HCEC 1CT (cell line): ENCODE measurements at regions not wholly inside any gene's neighbourhood (a gene's known extent, or its start where the extent isn't known, plus 50 kb on each side); places are given as distances from the start of the nearest gene placed in this dataset.

Experiments
- DNase-seq: peaks from one replicate; pipeline ENCODE4 v3.0.0-alpha.2; 2017

- peak; percentile 10 for DNase-seq
Measured at GRCh38 chr4:111519683-111520082, 625.6 kb upstream of the FAM241A start.

DNA sequence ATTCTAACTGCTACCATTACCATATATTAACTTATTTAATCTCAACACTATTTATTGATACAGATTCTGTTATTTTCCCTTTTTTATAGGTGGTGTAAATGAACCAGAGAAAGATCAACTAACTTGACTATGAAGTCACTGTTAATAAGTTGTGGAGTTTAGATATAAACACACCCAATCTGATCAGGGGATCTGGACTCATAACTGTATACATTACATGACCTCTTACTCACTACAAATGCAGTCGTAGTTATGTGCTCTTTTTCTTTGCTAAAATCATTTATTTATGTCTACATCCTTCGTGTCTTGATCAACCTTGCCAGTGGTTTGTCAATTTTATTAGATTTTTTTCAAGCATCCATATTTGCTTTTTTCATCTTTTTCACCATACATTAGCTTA is 614.8 kb upstream of the FAM241A start:
- no peak for DNase-seq

DNA sequence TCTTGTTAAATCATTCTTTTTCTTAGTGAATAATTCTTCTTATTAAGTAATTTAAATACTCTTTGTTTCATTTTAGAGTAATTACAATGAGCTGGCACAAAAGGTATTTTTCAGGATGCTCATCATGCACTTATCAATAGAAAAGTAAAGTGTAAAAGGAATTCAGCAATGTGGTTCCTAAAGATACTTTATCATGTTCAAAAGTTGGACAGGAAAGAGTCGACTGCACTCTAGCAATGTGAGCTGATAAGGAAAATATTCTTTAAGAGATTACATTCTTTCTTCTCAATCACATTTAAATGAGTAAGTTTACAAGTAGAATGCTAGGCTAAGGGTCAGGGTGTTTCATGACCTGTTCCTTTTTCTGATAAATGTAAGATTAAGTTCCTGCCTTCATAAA is 609.5 kb upstream of the FAM241A start:
- DNase-seq, result no peak

DNA sequence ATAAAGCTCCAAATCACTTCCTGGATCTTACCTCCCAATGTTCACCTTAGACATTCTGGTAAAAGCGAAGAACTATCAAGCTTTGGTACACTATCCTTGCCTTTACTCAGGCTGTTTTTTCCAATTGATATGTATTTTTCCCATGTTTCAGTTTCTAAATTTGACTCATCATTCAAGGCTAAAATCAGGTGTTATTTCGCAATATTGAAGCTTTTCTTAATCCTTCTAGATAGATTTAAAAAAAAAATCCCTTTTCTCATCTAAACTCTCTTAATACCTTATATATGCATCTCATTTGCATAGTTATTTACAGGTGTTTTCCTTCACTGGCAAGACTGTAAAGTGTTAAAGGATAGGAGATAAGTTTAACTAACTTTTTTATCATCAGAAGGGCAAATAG is 608.1 kb upstream of the FAM241A start:
- DNase-seq, result no peak

DNA sequence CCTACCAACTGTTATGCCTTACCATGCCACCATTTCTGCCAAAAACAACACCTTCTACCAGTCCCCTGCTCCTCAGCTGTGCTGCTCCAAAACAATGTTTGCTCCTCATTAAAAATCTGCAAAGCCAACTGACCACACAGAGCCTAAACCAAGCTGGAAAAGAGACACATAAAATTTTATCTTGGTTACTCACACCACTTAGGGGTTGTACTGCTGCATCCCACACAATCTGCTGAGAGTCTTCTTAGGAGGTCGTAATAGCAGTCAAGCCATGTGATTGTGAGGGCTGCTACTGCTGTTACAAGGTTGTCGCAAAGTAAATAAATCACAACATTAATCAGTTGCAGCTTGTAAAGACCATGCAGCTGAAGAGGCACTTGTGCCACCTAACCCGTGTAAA is 607.4 kb upstream of the FAM241A start:
- DNase-seq, result no peak

- no peak for DNase-seq
Measured at GRCh38 chr4:111540671-111541070, 604.6 kb upstream of the FAM241A start.

DNA sequence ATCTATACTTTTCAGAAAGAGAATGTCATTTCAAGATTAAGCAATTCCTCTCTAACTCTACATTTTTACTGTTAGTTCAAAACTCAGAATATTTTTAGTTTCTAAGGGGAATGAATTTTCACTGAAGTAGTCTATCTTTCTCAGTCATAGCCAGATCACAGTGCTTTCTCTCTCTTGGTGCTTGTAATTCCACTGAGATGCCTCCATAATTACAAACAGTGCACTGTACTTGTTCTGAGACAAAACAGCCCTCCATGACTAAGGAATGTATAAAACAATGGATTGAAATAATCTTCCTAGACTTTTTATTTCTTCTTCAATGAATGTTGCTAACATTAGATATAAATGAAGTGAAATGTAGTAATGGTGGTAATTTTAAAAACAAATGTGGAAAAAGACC is 603.2 kb upstream of the FAM241A start:
- no peak for DNase-seq

DNA sequence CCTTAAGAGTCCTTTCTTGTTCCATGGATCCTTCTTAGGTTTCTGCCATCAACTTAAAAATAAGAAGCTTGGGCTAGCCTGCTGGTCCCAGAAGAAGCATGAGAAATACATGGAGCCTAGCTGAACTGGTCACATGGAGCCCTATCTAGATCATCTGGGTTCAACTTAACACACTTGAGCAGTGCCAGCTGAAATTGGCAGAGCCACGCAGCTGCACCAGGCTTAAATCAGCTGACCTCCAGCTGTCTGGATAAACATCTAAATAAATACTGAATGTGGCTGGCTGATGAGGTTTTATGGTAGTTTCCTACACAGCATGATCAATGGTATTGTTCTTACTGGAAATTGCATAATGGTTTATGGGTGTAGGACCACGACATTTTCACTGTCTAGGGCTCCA is 598.4 kb upstream of the FAM241A start:
- DNase-seq, result no peak

DNA sequence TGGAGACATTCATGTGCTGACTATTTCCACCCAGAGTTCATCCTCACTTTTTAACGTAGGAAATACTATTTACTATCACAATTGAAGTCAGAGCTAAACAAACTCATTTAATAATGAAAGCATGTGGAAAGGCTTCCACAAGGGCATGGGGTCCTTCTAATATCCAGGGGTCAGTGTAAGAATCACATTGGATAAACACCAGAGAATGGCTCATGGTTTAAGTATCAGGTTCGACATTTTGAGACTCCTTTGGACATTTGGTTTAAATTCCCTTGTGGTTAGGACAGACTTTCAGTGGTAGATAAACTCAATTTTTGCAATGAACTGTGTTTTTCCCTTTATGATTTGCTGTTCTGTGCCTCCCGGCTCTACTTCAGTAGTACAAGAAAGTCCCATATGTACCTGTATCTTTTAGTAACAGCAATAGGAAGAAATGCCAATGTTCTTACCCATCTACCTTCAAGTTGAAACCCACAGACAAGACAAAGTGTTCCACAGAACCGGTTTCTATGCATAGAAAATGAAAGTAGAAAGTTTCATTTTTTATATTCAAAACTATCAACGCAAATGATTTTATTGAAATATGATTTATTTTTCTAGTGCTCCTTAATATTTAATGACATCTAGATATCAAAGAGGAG is 589.0 kb upstream of the FAM241A start:
- peak; percentile 26 for DNase-seq

DNA sequence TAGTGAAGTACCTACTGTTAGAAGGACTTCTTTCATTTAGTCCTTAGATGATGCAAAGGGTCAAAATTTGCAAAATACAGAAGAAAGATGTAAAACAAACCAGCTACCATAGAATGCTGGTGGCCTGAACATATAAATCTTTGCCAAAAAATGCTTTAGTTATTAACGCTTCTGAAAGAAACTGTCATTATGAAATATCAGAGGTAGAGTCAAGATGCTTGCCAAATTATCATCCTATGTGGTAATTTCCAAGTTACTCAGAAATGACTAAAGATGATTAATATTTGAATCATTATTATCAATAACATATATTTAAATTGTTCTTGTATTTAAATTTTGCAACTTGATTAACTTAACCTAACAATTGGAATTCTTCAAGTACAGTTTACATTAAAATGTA is 588.4 kb upstream of the FAM241A start:
- DNase-seq, result peak; percentile 38

DNA sequence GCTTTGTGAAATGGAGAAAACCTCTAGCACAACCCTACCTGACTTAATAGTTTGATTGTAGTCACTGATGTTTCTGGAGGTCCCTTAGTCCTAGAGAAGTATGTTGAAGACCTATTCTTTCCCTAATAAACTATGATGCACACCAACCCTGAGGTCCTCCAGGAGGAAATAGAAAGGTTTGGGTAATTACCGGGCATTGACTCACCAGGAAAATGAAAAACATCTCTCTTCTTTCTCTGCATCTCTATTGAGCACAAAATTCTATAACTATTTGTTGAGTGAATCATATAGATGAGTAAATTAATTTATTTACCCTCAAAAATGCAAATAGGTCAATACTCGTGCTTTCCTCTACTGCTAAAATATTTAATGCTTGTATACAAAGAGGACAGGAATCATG is 582.4 kb upstream of the FAM241A start:
- peak; percentile 48 for DNase-seq

GRCh38 chr4:111572470-111572869 is 572.8 kb upstream of the FAM241A start:
- no peak for DNase-seq

GRCh38 chr4:111573386-111573785 is 571.9 kb upstream of the FAM241A start:
- no peak for DNase-seq

DNA sequence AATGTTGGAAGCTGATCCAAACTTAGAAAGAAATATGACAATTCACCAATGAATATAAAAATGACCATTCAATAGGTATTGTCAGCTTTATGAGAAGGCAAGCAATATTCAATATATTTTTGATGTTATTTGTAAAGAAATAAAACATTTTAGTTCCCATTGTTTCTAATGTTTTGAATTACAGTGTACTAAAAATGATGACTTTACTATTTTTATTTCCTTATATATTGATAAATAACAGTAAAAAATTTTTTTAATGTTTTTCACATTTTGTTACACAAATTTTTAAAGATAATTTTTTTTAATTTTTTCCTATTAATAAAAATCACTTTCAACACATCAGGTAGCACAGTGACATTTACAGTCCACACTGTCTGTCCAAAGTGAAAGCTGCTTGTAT is 565.5 kb upstream of the FAM241A start:
- DNase-seq, result no peak

DNA sequence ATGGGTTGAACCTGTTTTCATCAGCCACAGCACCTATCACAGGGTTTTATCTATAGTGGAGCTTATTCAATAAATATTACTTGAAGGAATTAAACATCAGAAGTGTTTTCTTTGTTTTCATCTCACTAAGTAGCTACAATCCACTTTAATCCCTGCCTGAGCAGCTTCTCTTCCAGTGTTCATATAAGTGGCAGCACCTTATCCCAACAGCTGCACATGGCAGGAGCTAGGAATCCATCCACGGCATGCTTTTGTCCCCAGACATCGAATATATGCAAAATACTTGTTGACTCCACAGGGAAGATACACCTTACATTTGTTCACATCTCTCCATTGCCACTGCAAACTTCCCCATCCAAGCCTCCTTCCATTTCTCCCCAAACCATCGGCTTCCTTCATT is 549.8 kb upstream of the FAM241A start:
- DNase-seq, result no peak

- DNase-seq, result no peak
Measured at GRCh38 chr4:111596491-111596890, 548.8 kb upstream of the FAM241A start.

DNA sequence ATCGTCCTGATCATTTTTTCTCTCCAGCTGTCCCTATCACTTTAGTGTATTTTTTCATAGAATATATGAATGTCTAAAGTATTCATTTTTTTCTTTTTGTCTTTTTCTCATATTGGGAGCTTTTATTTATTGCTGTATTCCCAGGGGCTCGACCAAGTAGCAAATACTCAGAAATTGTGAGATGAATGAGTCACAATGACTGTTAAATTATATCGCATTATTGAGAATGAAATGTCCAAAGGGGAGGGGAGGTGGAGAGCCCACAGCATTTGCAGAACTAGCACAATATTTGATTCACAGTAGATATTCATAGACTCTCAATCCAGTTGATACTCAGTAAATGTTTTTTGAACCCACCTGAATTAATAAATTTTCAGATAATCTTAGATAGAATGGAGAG is 543.6 kb upstream of the FAM241A start:
- DNase-seq, result no peak

GRCh38 chr4:111602848-111603247 is 542.4 kb upstream of the FAM241A start:
- DNase-seq, result no peak

GRCh38 chr4:111605111-111605510 is 540.1 kb upstream of the FAM241A start:
- no peak for DNase-seq

GRCh38 chr4:111610681-111611080 is 534.6 kb upstream of the FAM241A start:
- no peak for DNase-seq

DNA sequence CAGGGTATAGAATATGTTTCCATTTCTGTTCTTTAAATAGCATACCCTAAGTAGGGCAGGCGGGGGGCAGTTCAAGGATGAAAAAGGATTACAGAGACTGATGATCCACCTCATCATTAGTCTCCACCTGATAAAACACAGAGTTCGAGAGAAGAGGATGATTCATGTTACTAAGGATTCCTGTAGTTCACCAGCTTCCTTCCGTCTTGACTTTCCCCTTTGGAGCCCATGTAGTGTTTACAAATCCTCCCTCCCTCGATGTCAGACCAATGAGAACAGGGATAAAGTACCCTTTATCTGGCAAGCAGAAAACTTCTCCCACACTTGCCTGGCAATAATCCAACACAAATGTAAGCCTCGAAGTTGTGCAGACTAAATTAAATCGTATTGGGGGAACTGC is 526.3 kb upstream of the FAM241A start:
- peak; percentile 20 for DNase-seq

- DNase-seq, result no peak
Measured at GRCh38 chr4:111628437-111628836, 516.8 kb upstream of the FAM241A start.

DNA sequence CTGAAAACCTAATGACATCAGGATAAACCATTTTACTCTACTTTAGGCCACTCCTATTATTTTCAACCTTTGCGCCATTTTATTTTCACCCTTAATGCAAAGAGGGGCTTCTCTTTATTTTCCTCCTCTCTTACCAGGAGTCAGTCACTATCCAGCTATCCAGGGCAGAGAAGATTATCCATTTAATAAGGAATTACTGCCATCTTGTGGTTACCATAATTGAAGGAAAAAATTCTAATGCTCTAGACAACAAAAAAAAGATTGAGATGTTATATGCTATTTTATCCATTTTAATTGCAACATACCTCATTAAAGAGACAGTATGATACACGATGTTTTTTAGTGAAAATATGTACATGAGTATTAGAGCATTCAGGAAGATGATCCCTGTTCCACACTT is 514.5 kb upstream of the FAM241A start:
- peak; percentile 29 for DNase-seq

DNA sequence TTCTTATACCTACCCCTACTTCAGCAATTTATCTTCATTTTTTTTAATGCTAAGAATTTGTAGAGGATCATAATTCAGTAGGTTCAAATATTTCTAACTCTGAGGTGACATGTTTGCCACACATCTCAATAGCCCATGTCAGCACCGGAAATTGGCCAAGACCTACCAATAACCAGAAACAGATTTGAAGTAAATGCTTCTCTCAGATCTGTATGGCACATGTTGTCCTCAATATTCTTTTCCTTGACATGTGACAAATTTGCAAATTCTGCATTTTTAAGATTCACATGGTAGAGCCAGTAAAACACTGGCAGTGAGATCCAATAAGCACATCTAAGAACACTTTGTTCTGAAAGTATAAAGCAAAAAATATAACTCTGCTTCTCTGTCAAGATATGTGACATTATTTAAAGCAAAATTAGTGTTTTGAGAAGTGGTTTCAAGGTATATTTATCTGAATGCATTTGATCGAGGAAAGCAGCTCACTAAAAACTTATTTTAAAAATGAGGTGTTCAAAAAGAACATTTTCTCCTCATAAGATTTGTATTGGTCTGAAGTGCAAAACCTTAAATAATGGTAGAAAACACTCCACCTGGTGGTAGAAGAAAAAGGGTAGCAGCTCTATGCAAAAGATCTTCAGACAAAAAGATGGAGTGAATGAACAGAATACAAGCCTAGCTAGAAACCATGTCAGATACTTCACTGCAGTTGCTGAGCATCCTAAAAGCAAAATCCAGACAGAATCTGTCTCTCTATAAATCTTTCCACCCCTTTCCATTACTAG is 513.8 kb upstream of the FAM241A start:
- peak; percentile 12 for DNase-seq

GRCh38 chr4:111632641-111633151 is 512.6 kb upstream of the FAM241A start:
- DNase-seq, result peak; percentile 55
